PC-9 (cell line): ENCODE measurements at regions not wholly inside any gene's neighbourhood (a gene's known extent, or its start where the extent isn't known, plus 50 kb on each side); places are given as distances from the start of the nearest gene placed in this dataset.

Experiments
- CTCF ChIP-seq: fragments of 200-600 bp; sonication (generic); conservative IDR thresholded peaks from 2 replicates; pipeline ENCODE4 v1.6.1; 2017; ENCODE audit warnings: mixed run types, antibody characterized with exemption, mild to moderate bottlenecking, moderate library complexity
- EZH2 ChIP-seq: fragments of 200-600 bp; sonication (generic); IDR thresholded peaks from 2 replicates; pipeline ENCODE4 v1.8.0; 2017; ENCODE audit warnings: antibody characterized with exemption, low read depth

GRCh38 chr2:173589604-173590275 lies 235.1 kb downstream of the CDCA7 start:
- no peak for TF ChIP-seq CTCF
- no peak for TF ChIP-seq EZH2
